Amniotic stem cell (primary cell): ENCODE measurements at regions not wholly inside any gene's neighbourhood (a gene's known extent, or its start where the extent isn't known, plus 50 kb on each side); places are given as distances from the start of the nearest gene placed in this dataset.

Source experiments
- DNase-seq: peaks from one replicate; lab custom pipeline; 2025; lab: John Stamatoyannopoulos, UW

DNA sequence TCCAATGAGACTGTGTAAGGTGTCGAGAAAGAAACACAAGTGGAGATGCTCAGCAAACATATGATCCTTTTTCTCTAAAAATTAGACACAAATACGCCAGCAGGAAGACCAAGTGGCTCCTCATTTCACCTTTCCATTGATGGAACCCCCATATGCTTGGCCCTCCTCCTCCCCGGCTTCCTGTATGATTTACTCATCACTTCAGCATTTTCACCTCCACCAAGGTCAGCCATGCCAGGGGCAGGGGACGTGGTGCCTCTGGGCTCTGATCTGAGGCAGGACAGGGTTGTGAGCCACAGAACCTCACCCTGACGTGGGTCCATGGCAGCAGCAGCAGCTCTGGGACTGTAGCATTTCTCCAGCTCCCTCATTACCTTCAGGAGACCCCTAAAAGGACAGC lies 116.8 kb upstream of the PFKP start:
- no peak for DNase-seq

DNA sequence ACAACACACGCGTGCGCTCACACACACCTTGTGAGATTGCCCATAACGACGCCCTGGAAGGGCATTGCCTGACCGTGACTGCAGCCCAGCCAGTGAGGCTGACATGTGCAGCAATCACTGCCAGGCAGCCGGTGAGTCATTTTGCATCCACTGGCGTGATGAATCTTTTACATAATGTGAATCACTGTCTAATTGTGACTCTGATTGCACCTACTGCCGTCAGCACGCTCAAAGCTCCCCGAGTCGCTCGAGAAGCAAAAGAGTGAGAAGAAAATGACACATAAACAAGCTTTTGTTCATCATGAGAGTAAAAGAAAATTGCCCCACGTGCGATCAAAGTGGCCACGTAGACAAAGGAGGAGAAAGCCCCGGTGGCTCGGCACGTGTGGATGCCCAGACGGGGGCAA lies 117.4 kb upstream of the PFKP start:
- no peak for DNase-seq

DNA sequence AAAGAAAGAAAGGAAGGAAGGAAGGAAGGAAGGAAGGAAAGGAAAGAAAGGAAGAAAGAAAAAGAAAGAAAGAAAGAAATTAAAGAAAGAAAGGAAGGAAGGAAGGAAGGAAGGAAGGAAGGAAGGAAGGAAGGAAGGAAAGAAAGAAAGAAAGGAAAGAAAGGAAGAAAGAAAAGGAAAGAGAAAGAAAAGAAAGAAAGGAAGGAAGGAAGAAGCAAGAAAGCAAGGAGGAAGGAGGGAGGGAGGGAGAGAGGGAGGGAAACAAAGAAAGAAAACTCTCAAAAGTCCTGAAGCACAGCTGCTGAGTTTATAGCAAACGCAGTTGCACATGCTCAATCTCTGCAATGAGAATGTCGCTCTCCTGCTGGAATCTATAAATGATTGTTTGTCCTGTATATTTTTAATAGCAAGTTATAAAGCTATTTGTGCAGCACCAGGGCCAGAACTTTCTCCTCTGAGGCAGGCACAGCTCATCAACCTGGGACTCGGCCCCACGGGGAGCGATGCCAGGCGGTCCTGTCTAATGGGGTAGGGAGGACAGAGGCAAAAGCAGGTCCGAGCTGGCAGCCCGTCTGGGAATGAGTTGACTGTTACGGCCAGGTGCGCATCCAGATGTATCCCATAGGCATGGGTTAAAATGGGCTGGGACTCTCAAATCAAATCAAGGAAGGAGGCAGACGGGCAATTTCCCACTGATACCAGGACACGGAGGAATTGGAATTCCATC lies 118.0 kb upstream of the PFKP start:
- DNase-seq: no peak

DNA sequence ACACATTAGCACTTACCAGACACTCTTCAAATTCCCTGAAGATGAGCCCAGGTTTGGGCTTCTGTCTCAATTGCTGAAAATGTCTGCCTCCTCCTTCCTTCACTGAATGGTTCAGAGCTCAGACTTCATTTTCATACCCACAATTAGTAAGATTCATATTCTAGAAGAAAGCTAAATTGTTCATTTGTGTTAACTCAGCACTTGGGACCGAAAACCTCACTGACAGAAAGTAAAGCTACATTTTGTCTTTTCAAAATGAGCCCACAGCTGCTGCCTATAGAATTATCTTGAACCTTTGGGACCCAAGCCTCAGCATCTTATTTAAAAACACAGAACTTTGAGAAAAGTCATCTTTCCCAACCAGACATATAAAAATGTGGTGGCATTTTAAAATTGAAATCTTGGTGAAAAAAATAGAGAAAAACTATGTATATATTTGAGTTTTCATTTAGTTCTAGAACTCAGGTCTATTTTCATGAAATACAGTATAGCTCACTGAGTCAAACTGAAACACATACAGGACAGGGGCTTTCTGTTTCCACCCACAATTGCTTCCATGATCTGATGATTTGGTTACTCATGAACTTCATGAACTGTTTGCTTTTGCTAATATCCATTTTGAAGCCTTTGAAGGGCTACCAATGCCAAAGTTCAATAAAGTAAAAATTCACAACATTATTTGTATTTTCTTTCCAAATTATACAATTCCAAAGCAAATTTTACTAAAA lies 119.1 kb upstream of the PFKP start:
- no peak for DNase-seq

DNA sequence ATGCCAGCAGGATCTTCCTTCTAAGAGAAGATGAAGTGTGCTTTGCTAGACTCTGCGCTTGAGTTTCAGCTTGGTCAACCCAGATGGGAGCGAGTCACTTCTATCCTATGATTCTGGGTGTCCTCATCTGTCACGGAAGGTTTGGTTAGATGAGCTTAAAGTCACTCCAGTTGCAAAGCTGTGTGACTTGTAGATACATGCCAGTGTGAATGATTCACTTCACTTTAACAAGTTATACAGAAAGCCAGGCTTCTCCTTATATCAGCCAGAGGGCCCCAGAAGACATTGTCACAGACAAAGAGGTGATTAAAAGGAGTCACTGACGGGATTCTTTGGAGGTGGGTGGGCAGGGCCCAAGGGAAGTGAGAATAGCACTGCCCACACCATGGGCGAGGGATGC lies 122.6 kb upstream of the PFKP start:
- no peak for DNase-seq

DNA sequence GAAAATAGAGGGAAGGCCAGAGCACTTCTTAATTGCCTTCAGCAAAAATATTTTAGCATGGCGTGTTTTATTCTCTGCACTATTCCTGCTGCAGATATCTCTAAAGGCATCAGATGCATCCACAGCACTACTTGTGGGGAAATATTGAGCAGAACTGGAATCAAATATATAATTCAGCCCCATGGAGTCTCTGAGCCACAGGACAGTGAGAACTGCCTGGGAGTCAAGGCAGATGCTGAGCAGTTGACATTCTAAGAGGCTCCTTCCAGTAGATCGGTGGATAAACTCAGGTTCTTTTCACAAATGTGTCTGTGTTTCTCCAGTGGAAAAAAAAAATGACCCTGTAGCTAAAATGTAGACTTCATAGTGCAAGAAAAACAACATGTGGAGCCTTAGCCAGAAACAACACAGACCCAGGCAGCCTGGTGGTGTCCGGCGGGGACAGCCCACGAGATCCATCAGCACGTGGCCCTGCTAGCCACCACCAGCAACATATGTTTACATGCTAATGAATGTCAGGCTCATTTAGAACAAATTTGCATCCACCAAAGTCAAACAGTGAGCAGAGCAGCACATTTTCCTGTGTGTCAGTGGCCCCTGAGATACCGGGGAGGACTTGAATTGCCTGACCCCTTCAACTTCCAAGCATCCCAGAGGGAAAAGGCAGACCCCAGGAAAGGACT lies 123.3 kb upstream of the PFKP start:
- no peak for DNase-seq

DNA sequence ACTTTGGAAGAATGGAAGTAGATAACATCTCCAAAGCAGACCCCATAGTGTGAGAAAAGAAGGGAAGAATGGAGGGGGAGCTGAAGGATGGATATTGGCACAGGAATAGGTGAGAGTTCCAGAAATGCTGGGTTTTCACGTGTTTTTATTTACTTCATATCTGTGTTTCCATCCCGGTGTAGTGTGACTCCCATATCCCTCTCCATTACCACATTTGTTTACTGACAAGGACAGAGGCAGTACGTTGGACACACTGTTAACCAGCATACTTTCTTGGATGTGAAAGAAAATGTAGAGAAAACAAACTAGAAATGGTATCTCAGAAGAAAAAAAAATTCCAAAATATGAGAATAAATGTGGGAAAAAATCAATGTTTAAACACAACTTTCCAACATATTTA lies 124.4 kb upstream of the PFKP start:
- no peak for DNase-seq

DNA sequence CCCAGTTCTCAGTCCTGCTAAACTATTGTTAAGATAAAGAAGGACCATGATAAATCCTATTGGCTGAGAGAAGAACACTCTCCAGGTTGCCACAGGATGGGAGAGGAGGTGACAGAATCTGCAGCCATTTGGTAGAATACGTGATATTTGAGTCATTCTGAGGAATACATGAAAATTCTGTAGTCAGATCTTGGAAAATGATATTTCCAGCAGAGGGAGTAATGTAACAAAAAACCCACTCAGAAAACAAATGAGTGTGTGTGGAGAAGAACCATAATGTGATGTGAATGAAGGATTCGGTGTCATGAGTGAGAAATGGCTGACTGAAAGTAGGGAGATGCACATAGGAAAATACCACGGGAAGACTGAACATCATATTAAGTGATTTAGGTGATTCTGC lies 128.5 kb upstream of the PFKP start:
- no peak for DNase-seq

DNA sequence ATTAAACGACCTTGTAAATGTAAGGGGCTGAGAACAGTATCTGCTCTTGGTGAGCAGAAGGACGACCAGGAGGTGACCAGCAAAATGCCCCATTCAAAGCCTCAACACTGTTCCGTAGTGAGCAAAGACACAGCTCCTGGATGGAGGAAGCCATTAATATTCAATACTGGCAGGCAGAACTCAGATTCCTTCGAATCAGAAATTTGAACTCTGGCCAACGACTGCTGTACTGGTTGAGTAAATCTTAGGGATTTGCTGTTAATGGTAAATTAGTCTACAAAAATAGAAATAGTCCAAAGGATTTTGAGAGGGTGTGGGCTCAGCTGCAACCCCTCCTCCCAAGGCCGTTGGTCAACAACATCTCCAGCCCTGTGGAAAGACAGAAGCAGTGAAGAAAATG lies 130.5 kb upstream of the PFKP start:
- no peak for DNase-seq

DNA sequence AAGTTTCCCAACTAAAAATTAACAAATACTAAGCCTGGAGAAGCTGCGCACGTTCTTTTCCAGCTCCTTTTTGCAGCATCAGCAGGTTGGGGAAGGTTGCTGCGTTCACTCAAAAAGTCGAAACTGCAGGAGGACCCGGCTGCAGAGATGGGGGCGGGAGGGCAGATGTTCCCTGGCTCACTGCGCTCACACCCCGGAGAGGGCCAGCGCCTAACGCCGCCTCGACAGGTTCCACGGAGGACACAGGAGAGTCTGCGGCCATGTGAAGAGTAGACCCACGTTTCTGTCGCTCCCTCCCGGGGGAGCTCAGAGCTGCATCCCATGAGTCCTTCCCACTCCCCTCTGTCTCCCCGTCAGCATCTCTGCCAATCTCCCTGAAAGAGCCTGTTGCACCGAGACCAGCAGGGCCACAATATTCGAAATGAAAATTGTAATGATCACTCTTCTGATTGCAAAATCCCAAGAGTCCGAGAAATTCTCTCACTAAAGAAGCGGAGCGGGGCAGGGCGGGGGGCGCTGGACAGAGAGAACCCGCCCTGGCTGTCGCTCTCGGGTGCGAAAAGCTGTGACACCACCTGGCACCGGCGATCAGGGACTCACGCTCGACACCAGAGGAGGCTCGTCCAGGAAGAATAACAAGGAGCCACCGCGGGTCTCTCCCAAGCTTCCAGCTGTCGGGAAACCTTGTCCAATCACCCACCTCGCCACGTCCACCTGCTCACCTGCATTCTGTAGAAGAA lies 131.5 kb upstream of the PFKP start:
- DNase-seq: no peak

DNA sequence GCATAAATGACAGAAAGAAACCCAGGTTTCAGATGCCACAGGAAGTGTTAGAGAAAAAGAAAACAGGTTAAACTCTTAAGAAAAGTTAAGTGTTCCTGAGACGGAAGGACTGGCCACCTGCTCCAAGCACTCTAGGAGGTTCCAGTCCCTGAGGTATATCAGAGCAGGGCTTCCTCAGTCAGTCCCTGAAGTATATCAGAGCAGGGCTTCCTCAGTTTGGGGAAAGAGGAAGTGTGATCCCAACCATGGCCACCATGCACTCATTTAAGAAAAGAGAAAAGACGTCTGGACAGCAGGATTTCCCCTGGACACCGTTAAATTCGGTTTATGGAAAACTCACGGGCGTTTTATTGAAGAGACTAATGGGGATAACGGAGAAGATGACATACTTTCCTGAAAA lies 133.4 kb upstream of the PFKP start:
- DNase-seq: no peak

DNA sequence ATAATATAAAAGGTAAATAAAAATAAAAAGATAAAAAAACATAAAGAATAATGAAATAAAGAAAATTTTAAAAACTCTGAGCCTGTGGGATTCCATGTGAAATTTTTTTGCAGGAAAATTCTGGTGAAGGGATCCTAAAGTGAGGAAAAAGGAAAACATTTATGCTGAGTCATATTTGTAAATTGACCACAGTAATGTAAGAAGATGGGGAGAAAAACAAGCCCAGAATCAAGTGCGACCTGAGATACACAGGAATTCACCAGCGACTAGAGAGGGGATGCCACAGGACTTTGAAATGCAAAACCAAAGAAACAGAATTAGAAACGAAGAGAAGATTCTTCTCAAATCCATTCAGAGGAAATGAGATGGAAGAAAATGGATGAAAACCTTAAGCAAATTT lies 133.8 kb upstream of the PFKP start:
- DNase-seq: no peak

DNA sequence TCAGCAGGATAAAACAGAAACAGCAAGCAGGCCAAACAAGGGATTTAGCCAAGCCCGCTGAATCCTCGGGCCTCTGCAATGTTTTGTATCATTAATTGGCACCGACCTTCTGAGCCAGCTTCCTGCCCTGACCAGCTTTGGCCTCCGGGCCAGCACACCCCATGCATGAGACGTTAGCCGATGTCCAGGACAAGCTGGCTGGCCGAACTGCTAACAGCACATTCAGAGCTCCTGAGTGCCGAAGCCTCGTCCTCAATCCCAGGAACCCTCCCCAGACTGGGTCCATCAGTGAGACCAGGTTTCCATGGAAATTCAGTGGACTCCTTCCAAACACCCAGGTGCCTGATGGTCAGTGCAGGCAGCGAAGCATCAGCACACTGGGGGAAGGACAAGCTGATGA lies 134.3 kb upstream of the PFKP start:
- no peak for DNase-seq

DNA sequence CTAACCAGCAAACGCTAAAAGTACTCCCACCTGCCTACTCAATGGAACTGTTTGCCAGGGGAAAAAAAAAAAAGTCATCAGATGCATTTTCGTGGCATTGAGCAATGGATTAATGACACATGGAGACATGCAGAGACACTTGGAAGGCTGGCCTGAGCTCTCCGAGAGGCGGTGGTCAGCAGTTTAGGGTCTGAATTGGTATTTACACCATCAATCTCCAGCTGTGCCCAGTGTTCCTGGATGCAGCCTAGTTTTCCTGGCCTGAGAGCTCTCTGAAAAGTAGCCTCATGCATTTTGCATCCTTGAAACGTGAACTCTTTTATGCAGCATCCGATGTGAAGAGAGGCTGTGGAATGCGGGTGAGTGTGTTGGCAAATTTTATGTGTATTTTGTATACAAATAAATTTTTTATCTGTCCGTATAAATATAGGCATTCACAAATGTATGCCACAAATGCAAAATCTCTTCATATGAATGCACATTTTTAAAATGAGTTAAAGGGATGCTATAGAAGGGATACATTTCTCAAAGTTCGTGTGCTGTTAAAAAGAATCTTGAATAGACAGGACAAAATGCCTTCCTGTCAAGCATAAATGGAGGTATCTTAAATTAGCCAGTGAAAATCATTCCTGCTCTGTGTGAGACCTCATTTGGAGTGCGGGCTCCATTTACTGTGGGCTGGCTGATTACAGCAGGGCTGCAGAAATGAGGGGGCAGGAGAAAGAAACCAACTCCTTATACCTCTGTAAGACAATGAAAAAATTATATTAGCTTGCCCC lies 137.7 kb upstream of the PFKP start:
- no peak for DNase-seq

DNA sequence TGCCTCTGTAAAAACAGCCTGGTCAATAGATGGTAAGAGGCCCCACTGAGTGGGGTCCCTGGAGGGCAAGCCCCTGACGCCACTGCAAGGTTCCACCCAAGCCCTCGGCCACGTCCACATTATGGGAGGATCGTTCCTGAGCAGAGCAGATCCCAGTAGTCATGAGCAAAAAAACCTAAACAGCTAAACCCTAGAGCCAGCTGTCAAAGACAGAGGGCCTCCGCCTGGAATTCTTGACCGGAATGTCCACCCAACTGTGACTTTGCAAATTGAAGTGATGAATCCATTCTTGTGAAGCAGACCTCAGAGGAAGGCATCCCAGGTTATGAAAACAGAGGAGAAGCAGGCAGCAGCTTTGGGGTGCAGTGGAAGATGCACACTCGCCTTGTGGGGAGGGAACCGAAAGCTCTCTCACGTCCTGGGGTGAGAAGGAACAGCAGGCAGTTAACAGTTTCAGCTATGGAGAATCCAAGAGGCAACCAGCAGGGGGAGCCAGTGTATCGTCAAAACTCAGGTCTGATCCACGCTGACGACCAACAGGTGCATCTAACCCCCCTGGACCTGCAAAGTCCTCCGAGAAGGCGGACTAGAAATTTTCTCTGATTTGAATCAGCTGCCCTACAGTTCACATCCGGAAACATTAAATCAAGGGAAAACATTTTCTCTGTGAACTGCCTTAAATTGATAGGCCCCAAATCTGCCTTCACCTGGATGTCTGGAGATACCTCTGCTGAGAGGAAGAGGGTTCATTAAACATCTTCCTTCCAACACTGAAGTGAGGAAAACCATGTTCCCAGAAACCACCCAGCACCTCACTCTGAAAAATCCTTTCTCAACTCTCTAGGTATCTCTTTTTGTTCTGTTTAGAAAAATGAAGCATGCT lies 139.1 kb upstream of the PFKP start:
- peak; percentile 16 for DNase-seq

DNA sequence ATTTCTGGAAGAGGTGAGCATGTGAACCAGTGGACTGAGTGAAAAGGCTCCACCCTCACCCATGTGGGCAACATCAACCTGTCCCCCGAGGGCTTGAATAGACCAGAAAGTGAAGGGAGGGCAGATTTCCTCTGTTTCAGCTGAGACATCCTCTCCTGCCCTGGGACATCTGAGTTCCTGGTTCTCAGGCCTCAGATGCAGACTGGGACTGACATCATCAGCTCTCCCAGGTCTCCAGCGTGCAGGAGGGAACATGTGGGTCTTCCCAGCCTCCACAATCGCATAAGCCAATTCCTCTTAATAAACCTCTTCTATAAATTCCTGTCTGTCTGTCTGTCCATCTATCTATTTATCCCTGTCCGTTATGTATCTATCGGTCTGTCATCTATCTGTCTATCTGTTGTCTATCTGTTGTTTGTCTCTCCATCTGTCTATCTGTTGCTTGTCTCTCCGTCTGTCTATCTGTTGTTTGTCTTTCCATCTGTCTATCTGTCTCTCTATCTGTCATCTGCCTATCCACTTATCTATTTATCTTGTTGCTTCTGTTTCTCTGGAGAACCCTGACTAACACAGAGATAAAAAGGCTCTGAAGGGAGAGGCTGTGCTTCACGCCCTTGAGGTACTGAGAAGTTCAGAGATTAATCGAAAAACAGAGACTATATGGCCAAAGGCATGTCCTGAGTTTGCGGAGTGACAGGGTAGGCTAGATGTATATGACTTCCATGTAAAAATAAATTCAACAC lies 140.3 kb upstream of the PFKP start:
- DNase-seq: no peak

DNA sequence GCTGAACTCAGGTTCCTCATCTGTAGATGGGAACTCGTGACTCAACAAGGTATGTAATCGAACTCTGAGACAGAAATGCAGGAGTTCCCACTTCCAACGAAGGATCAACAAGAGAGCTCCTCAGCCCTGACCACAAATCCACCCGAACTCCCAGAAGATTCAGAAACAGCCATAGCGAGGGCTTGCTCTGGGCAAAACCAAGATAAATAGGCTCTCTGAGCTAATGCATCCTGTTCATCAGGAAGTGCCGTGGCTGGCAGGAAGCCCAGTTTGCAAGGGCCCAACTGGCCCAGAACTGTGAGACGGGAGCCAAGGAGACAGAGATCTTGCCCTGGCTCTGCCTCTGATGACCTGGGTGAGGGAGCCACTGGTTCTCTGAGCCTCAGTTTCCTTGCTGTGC lies 141.7 kb upstream of the PFKP start:
- DNase-seq: no peak

DNA sequence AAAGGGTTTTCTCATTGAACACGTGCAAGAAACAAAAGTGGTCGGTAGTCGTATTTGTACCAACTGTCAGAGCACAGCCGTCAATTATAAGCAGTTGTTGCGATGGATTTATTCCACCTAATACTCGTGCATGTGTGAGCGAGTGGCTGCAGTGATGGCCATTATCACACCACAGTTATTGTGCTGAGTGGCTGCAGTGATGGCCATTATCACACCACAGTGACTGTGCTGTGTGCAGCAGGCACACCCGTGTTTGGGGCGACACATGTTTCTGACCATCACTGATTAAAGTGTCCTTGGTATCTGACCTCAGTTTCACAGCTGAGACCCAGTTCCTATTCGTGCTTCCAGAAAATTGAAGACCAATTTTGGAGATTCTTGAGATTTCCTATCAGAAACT lies 142.9 kb upstream of the PFKP start:
- DNase-seq: no peak

DNA sequence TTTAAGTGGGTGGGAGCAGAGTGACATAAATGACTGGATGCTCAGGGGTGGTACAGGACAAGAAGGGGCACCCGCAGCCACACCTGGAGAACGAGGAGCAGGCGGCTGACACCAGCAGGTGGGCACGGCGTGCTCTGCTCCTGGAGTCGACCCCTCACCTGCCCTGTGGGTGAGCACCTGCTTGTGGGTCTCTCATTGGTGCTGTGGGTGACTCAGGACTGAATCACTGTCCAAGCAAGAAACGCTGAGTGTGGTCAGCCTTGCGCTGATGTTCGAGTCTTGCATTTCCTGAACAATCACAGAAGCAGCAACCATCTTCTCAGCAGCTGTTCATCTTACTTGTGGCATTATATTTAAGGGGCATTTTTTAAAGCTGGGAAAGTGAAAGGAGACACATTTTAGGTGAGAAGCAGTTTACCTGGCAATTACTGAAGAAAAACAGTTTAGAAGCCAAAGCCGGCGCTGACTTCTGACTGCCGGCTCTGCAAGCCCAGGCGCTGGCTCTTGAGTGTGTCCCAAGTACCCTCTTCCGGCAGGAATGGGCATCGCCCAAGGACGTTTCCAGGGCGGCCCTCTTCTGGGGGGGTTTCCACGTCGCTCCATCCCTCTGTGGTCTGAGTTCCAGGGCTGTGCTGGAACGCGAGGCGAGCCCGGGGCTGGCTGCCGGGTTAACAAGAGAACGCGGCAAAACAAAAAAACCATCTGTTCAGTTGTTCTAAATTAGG lies 145.2 kb upstream of the PFKP start:
- no peak for DNase-seq
